ENCODE measurements at regions not wholly inside any gene's neighbourhood (a gene's known extent, or its start where the extent isn't known, plus 50 kb on each side); places are given as distances from the start of the nearest gene placed in this dataset.
"Not testable (repeated sequence)": the region's sequence is repeated elsewhere in the genome, so short reads cannot be mapped to it uniquely, and the experiment has no call there.

DNA sequence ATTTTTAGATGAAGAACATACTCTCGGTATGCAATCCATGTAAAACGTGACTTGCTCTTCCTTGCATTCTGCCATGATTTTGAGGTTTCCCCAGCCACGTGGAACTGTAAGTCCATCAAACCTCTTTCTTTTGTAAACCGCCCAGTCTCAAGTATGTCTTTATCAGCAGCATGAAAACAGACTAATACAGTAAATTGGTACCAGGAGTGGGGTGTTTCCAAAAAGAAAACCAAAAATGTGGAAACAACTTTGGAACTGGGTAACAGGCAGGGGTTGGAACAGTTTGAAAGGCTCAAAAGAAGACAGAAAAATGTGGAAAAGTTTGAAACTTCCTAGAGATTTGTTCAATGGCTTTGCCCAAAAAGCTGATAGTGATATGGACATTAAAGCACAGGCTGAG is 1957.9 kb downstream of the SUCLG1 start:
- DNase-seq (ENCODE audit: low read depth), result no peak

DNA sequence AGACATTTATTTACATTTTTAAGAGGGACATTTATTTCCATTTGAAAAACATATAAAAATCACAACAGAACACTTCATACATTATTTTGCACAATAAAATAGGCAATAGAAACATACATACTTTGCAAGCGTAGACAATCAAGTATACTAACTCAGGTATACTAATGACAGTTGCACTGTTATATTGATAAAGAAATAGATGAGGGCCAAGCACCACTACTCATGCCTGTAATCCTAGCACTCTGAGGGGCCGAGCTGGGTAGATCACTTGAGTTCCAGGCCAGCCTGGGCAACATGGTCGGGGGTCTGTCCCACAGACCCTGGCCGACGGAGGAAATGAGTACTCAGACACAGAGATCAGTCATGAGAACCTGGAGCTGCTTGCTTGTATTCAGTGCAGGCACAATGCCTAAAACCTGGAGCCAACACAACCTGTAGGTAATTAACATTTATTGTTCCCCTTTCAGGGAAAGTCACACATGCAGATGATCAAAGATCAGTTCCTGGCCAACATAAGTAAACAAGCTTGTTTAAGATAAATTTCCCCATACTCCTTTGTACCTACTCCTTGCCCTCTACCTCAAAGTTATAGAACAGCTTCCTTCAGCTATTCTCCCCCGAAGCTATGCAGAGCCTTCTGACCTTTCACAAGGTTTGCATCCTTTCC is 1960.2 kb downstream of the SUCLG1 start:
- DNase-seq (ENCODE audit: low read depth), result no peak

DNA sequence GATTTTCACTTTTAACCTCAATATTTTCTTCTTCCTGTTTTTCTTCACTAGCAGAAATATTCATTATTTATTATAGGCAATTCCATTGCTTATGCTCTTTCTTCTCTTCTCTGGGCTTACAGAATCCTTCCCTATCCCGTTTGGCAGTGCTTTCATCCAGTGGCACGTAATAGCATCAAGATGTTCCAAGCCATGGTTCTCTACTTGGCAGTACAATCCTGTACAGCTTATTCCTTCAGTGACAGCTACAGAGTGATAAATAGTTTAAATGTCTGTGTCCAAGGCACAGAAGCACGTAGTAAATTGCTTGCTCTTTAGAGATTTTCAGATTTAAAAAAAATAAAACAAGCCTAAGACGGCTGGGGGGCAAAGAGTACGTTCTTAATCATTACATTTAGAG is 1964.3 kb downstream of the SUCLG1 start:
- no peak for DNase-seq (ENCODE audit: low read depth)

DNA sequence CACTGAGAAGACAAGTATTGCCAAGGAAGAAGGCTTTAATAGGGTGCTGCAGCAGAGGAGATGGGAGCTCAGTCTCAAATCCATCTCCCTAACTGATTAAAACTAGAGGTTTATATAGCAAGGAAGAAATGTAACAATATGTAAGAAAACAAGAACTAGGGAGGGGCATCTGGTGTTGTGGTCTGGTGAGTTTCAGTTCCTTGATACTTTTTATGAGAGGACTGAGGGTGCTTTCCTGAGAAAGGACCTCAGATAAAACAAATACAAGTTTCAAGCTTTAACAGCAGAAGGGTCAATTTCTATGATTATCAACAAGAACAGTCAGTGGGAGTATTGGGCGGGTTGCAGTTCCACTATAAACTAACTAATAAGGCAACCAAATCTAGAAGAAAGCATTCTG is 1967.5 kb downstream of the SUCLG1 start:
- DNase-seq (ENCODE audit: low read depth), result no peak

DNA sequence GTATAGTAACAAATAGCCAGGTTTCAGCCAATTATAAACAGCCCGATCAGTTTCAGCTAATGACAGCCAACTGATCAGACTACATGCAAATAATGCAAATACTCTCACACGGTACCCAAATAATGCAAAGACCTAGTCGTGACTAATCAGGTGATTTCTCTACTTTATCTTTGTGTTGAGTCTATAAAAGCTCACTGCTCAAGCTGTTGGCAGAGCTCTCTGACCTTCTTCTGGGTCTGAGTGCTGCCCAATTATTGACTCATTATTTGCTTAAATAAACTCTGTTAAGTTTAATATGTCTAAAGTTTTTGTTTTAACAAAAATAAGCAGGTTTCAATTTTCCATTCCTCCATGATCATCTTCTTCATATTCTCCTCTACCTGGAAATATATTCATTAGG is 1971.7 kb downstream of the SUCLG1 start:
- no peak for DNase-seq (ENCODE audit: low read depth)

DNA sequence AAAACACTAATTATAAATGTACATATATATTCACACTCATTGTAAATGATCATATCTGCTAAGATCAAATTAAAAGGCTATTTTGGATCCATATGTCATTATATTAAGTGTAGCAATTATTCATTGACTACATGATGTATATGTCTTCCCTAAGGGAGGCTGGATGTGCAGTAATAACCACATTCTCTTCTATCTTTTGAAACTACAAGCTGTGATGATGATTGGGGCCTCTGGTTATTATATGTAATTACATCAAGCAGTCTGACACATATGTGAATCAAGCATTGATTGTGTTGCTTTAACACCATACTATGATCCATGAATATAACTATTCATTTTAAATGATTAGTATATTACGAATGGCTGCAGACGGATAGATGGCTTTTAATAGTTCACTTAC is 1973.4 kb downstream of the SUCLG1 start:
- no peak for DNase-seq (ENCODE audit: low read depth)

DNA sequence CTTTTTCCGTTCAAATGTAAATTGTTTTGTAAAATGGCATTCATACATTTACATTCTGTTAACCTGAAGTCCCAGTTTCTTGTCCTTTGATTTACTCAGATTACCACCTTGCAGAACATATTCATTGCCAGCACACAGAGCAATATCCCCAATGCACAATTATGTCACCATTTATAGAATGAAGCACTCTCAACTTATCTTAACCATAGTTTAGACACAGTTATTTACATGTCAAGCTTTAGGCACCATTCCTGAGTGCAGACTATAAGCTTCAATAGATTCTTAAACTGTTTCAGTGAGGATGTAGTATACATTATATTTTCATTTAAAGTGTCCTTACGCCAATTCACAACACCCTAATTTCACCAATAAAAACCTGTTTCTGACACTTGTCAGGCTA is 1977.9 kb downstream of the SUCLG1 start:
- no peak for DNase-seq (ENCODE audit: low read depth)

DNA sequence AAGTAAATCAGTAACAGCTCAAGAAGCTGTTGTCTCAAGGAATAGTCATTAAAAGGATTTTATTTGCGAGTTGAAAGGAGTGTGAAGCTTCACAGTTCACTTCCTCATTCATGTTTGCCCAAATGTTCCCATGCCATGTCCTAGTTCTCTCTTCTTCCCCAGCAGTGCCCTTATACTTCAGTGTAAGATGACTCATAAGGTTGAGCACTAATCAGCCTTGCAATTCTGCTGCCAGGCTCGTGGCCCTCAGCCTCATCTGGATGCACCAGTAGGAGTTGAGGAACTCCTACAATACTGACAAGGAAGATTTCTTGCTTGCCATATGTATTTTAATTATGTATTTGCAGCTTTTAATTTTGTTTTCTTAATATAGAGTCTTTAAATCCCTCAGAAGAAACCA is 1980.4 kb downstream of the SUCLG1 start:
- no peak for DNase-seq (ENCODE audit: low read depth)

DNA sequence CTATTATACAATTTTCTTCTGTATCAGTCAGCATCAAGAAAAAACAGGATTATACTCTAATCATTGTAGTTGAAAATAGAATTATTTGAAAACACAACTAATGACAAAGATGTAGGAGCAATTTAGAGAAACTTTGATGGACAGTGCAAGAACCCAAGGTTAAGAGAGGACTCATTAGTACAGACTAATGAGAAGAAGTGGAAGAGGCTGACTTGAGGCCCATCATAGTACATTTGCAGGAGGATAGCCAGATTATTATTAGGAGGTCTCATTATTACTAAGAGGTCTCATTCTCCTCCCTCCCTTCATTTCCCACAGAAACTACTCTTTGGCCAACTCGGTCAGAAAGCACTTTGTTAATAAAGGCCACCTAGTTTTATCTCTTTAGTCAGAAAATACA is 1983.0 kb downstream of the SUCLG1 start:
- no peak for DNase-seq (ENCODE audit: low read depth)

DNA sequence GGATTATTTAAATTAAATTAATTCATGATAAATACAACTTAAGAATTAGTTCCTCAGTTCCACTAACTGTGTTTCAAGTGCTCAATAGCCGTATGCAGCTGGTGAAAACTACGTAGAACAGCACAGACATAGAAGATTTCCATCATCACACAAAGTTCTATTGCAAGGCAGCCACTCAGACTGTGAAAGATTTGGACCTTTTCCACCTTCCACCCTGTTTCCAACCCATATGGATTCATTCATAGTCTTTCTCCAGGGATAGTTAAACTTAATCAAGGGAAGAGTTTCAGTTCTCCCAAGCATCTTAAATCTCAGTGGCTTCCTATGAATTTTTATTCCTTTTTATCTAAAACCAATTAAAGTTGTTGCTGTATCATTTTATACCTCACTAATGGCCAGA is 2030.8 kb downstream of the SUCLG1 start:
- DNase-seq (ENCODE audit: low read depth), result no peak

DNA sequence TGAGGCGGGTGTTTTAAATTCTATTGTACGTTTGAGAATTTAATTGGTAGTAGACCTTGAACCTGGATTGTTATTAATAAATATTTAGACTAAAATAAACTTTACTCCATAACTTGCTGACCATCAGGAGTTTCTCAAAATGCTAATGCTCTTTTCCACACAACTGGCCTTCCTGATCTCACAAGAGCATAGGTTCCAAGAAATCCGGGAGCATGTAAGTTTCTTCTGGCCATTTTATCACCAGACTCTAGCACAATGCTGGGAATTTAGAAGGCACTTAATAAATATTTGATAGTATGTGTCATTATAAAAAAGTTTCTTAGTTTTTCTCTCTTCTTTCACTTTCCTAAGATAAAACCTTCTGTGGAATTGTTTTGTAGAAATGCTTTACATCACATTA is 2047.1 kb downstream of the SUCLG1 start:
- DNase-seq (ENCODE audit: low read depth), result no peak

DNA sequence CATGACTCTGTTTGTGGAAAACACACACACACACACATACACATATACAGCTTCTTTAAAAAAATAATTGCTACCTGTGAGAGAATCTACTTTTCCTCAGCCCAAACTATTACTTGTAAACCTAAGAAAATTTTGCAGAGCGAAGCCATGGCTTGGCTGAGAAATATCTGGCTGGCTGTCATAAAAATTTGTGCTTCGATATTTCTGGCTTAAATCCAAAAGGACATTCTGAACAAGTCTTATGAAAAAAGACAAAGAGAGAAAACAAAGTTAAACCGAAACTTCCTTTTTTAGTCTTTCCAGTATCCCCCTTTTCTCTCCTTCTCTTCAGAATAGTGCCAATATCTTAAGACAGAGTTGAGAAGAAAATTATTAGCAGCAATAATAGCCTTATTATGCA is 2048.0 kb downstream of the SUCLG1 start:
- no peak for DNase-seq (ENCODE audit: low read depth)

DNA sequence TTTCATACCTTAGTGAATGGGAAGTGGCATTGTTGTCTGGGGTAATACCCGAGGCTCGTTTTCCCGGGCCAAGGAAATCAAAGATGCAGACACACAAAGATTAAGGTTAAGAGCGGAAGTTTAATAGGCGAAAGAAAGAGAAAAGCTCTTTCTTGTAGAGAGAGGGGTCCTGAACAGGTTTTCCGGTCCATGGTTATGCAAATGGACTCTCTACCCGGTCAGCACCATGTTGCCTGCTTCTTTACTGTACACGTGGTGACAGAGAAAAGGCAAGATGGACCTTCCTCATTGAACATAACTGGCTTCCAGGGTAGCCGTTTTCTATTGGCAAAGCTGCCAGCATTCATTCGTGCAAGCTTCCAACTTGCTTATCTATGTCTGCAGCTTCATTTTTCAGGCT is 2063.5 kb downstream of the SUCLG1 start:
- DNase-seq (ENCODE audit: low read depth), result no peak

DNA sequence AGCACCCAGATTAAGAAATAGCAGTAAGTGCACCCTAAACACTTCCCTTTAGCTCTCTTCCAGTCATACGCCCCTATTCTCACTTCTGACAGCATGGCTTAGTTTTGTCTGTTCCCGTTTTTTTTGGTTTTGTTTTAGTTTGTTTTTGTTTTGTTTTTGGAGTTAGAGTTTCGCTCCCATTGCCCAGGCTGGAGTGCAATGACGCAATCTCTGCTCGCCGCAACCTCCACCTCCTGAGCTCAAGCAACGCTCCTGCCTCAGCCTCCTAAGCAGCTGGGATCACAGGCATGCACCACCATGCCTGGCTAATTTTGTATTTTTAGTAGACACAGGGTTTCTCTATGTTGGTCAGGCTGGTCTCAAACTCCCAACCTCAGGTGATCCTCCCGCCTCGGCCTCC is 2067.7 kb downstream of the SUCLG1 start:
- no peak for DNase-seq (ENCODE audit: low read depth)

DNA sequence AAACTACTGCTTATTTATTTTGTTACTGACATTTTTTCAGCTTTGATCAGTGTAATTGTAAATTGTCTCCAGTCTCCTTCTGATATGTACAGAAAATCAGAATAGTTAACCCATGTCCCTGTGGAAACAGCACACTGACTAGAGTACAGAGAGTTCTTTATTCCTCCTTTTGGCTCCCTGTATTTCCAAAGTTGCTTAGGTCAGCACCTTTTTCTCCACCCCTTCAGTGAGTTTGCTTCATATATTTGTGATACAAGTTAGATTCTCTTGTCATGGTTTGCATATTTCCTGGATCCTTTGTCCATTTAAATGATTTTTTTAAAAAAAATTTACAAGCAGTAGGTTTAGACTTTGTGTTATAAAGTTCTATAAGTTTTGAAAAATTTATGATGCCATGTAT is 2051.1 kb upstream of the LRRTM1 start:
- DNase-seq (ENCODE audit: low read depth), result no peak

DNA sequence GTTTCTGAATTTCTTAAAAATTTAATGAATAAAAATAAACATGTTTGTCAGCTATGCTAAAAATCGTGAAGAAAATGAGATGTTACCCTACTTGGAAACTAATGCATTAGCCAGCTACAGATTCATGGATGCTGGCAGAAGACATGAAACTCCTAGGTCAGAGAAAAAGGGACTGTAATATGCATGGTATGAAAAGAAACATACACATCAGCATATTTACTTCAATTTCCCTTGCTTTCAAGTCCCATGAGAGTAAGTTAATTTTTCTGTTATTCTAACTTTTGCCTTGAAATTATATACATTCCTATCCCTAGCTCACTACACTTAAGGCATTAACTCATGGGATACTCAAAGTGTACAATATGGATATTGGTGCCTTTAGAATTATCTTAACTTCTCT is 2041.4 kb upstream of the LRRTM1 start:
- no peak for DNase-seq (ENCODE audit: low read depth)

DNA sequence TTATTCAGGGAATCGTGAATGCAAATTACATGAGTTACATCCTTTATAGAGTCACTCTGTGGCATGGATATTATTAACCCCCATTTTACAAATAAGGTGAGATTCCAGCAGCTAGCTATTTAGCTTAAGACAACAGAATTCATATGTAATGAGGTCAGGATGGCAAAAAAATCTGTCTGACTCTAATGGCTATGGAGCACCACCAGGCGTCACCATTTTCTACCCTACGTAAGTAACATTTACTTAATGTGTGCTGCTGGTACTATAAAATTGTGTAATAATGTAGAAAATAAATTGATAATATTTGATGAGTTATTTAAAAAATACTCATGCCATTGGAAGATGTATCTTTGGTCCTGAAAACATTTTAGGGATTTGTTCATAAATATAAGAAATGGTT is 2040.1 kb upstream of the LRRTM1 start:
- no peak for DNase-seq (ENCODE audit: low read depth)

DNA sequence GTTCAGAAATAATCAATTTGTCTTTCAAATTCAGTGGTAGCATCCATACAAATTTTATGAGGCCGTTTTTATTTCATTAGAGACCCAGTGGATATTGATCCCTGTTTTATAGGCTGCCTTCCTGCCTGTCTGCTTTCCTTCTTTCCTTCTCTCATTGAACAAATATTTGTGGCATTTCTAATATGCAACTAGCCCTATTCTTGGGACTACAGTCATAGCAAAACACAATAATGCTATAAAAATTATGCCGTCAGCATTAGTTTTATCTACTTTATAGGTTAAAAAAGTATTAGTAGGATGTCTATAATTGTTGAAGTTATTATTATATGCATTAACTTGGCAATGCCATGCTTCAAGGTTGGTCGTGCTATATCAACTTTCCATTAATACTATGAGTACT is 2037.8 kb upstream of the LRRTM1 start:
- DNase-seq (ENCODE audit: low read depth), result no peak

DNA sequence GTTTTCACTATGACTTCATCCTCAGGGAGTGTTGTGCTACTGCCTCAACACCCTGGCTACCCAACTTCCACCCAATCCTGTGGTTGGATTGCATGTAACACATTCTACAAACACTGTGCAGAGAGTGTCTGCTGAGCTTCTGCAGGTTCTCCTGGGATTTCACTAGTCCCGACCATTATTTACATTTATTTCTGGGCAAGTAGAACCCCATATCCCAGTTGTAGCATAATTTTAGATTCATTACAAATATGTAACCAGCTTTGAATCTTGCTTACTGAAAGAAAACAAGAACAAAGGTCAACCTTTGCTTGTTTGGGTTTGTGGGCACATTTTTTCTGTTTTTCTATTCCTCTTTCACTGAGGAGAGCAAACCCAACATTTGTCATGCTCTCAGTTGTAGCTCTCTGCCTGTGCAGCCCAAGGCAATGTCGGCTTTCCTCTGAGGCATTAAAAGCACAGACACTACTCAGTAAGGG is 2036.1 kb upstream of the LRRTM1 start:
- no peak for DNase-seq (ENCODE audit: low read depth)

DNA sequence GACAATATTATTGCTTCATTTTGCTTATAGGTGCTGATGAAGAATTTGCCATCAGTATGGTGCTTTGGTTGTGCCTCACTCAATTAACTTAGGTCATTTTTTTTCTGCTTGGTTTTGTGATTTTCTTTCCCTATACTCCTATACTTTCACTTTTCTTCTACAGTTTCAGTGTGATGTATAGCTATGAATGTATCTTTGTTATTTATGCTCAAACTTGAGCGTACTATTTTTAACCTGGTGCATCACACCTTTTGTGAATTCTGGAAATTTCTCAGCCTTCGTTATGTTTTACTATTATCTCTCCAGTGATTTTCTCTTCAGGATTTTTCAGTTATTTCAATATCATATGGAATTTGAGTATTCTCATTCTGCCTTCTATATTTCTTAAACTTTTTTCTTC is 2035.3 kb upstream of the LRRTM1 start:
- no peak for DNase-seq (ENCODE audit: low read depth)

DNA sequence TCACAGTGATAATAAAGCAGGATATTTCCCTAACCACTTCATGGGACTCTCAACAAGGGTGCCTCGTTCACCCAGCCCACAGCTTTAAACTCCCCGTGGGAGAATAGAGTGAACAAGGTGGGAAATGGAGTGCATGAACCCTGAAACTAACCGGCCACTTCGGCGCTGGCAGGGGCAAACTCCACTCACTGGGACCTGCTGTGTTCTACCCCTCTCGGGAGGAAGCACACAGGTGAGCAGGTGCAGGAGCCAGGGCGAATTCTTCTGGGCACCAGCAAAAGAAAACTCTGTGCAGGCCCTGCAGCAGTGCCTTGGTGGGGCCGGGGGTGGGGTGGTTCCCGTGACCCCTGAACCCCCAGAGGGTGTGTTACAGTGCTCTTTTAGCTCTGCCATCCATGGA is 2029.1 kb upstream of the LRRTM1 start:
- DNase-seq (ENCODE audit: low read depth), result no peak

DNA sequence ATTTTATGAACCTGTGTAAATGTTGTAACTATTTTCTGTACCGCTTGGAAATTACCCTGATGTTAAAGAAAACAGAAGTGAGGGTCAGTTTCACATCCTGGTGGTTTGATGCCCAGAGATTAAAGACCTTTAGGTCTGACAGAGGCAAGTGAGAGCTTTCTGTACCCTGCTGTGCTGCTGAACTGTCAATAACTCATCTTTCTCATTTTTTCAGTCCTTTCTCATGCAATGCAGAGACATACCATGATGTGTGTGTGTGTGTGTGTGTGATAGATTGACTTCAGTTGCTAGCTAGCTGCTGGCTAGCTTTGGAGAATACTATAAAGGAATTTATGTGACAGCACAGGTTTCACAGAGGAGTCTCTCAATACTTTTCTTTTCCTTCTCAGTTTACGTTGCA is 2025.6 kb upstream of the LRRTM1 start:
- no peak for DNase-seq (ENCODE audit: low read depth)

DNA sequence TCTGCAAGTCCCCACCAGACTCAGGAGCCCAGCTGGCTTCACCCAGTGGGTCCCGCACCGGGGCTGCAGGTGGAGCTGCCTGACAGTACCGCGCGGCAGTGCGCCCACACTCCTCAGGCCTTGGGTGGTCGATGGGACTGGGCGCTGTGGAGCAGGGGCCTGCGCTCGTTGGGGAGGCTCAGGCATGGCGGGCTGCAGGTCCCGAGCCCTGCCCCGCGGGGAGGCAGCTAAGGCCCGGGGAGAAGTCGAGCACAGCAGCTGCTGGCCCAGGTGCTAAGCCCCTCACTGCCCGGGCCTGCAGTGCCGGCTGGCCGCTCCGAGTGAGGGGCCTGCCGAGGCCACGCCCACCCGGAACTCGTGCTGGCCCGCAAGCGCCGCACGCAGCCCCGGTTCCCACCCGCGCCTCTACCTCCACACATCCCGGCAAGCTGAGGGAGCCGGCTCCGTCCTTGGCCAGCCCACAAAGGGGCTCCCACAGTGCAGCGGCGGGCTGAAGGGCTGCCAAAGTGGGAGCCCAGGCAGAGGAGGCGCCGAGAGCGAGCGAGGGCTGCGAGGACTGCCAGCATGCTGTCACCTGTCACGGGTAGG is 2021.7 kb upstream of the LRRTM1 start:
- not testable (repeated sequence) for DNase-seq (ENCODE audit: low read depth)

DNA sequence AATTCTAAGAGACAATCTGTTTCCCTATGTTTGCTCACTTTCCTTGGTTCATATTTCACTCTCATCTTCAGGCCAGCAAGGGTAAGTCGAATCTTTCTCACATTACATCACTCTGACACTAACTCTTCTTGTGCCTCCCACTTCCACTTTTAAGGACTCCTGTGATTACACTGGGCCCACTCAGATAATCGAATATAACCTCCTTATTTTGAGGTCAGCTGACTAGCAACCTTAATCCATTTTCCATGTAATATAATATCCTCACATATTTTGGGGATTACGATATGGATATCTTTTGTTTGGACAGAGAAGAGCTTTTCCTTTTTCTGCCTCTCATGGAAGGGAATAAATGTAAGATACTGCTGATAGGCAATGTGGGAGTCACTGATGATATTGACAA is 2015.7 kb upstream of the LRRTM1 start:
- DNase-seq (ENCODE audit: low read depth), result no peak
